GM12872 (cell line): ENCODE measurements at regions not wholly inside any gene's neighbourhood (a gene's known extent, or its start where the extent isn't known, plus 50 kb on each side); places are given as distances from the start of the nearest gene placed in this dataset.

Experiments
- CTCF ChIP-seq: IDR thresholded peaks from 3 replicates; pipeline ENCODE4 v1.5.1; 2011; ENCODE audit warnings: low read depth, mild to moderate bottlenecking, low read length, moderate library complexity; ENCODE audit not compliant: insufficient read depth

GRCh38 chr12:46475972-46476645, 103.5 kb upstream of the SLC38A2 start:
- no peak for TF ChIP-seq CTCF

GRCh38 chr12:46473634-46474329, 101.2 kb upstream of the SLC38A2 start:
- TF ChIP-seq CTCF = no peak

GRCh38 chr12:46472893-46473633, 100.5 kb upstream of the SLC38A2 start:
- TF ChIP-seq CTCF = no peak

- no peak for TF ChIP-seq CTCF
These were observed 99.7 kb upstream of the SLC38A2 start for GRCh38 chr12:46472144-46472705.

GRCh38 chr12:46471404-46471803, 98.8 kb upstream of the SLC38A2 start:
- TF ChIP-seq CTCF = no peak

- TF ChIP-seq CTCF = no peak
These were observed 98.4 kb upstream of the SLC38A2 start for GRCh38 chr12:46470975-46471374.

- TF ChIP-seq CTCF = no peak
These were observed 97.6 kb upstream of the SLC38A2 start for GRCh38 chr12:46470036-46470627.
